B cell (primary cell): ENCODE measurements at regions not wholly inside any gene's neighbourhood (a gene's known extent, or its start where the extent isn't known, plus 50 kb on each side); places are given as distances from the start of the nearest gene placed in this dataset.

ENCODE experiments used
- ATAC-seq: fragments of 200-7000 bp; cut with Tn5 transposase; one replicate; pipeline ENCODE4 v1.10.0; 2021; ENCODE audit warnings: low read depth, mild to moderate bottlenecking, moderate number of reproducible peaks, moderate library complexity
- CTCF ChIA-PET: fragments of 350-600 bp; sonication (Branson Sonifier 250); formaldehyde crosslinking; loops from one replicate; lab custom pipeline; 2021; ENCODE audit warnings: antibody characterized with exemption, inconsistent platforms; lab: Charles Lee
- POLR2A ChIA-PET: fragments of 350-600 bp; sonication (Branson Sonifier 250); formaldehyde crosslinking; loops from one replicate; lab custom pipeline; 2021; ENCODE audit warnings: antibody characterized with exemption; lab: Charles Lee
- DNase-seq: peaks from one replicate; pipeline ENCODE4 v3.0.0; 2013
- H2AFZ ChIP-seq: 2 replicates; pipeline ENCODE4 v1.6.1; 2012; ENCODE audit warnings: mild to moderate bottlenecking, low read depth, low read length; ENCODE audit not compliant: insufficient read depth, poor library complexity, severe bottlenecking
- H3K27ac ChIP-seq, 2 donors: 1 replicate in 1 of 2; 2 replicates in 1 of 2; pipeline ENCODE4 v1.5.1; 2012 to 2013; ENCODE audit warnings: low read length in 2 of 2, mild to moderate bottlenecking in 2 of 2, moderate library complexity in 1 of 2
- H3K27me3 ChIP-seq, 4 experiments: fragments of 200-600 bp in 1 of 4; sonication (generic) in 1 of 4; replicated peaks in 1 of 4; 1 replicate in 2 of 4; 2 replicates in 2 of 4; pipeline versions ENCODE4 v1.6.1 to v1.7.0; 2013 to 2016; ENCODE audit warnings: low read length in 3 of 4, mild to moderate bottlenecking in 2 of 4, mixed read lengths in 1 of 4, moderate library complexity in 1 of 4; ENCODE audit not compliant: insufficient read depth in 4 of 4, control insufficient read depth in 3 of 4; ENCODE audit errors: control extremely low read depth in 1 of 4
- H3K36me3 ChIP-seq, 2 experiments: replicated peaks in 1 of 2; 1 replicate in 1 of 2; 2 replicates in 1 of 2; pipeline versions ENCODE4 v1.6.1 to v1.7.1; 2013; ENCODE audit warnings: low read length in 1 of 2; ENCODE audit not compliant: insufficient read depth in 2 of 2, control insufficient read depth in 1 of 2; ENCODE audit errors: control extremely low read depth in 1 of 2, extremely low read depth in 1 of 2
- H3K4me1 ChIP-seq, 2 donors: fragments of 200-600 bp in 1 of 2; sonication (generic) in 1 of 2; 1 replicate in 1 of 2; 2 replicates in 1 of 2; pipeline versions ENCODE4 v1.5.1 to v1.6.1; 2013 to 2017; ENCODE audit warnings: low read length in 2 of 2; ENCODE audit not compliant: control insufficient read depth in 2 of 2, insufficient read depth in 2 of 2
- H3K4me2 ChIP-seq: replicated peaks from 2 replicates; pipeline ENCODE3; 2012; ENCODE audit warnings: mild to moderate bottlenecking, low read depth, low read length; ENCODE audit not compliant: poor library complexity, severe bottlenecking
- H3K4me3 ChIP-seq, 5 experiments: fragments of 200-600 bp in 1 of 5; sonication (generic) in 1 of 5; 1 replicate in 3 of 5; 2 replicates in 2 of 5; pipeline versions ENCODE4 v1.5.1 to v1.7.0; 2011 to 2016; ENCODE audit warnings: low read length in 4 of 5, mild to moderate bottlenecking in 4 of 5, low read depth in 2 of 5, control low read depth in 1 of 5, moderate library complexity in 1 of 5; ENCODE audit not compliant: insufficient read depth in 1 of 5; ENCODE audit errors: control extremely low read depth in 1 of 5, extremely low read depth in 1 of 5
- H3K79me2 ChIP-seq: fragments of 200-600 bp; sonication (generic); one replicate; pipeline ENCODE4 v1.6.0; 2016; ENCODE audit warnings: low read length; ENCODE audit not compliant: control insufficient read depth, insufficient read depth
- H3K9ac ChIP-seq: fragments of 200-600 bp; sonication (generic); 2 replicates; pipeline ENCODE4 v1.6.1; 2017; ENCODE audit warnings: mild to moderate bottlenecking, low read length, moderate library complexity
- H3K9me3 ChIP-seq, 3 donors: one replicate each; pipeline versions ENCODE4 v1.6.1 to v1.7.1; 2013; ENCODE audit warnings: low read length in 2 of 3; ENCODE audit not compliant: control insufficient read depth in 2 of 3, insufficient read depth in 1 of 3; ENCODE audit errors: control extremely low read depth in 1 of 3
- H4K20me1 ChIP-seq: 2 replicates; pipeline ENCODE4 v1.6.0; 2012; ENCODE audit warnings: mild to moderate bottlenecking, low read length; ENCODE audit not compliant: insufficient read depth, control insufficient read depth, poor library complexity, severe bottlenecking
- H3K27ac Mint-ChIP-seq: one replicate; pipeline ENCODE4 v1.8.0; 2021; ENCODE audit warnings: mixed read lengths
- H3K27me3 Mint-ChIP-seq: one replicate; pipeline ENCODE4 v1.8.0; 2021; ENCODE audit warnings: mixed read lengths
- H3K4me1 Mint-ChIP-seq: one replicate; pipeline ENCODE4 v1.8.0; 2021; ENCODE audit warnings: mixed read lengths
- H3K4me3 Mint-ChIP-seq: one replicate; pipeline ENCODE4 v1.8.0; 2021; ENCODE audit warnings: mixed read lengths
- H3K9me3 Mint-ChIP-seq: one replicate; pipeline ENCODE4 v1.8.0; 2022; ENCODE audit warnings: mixed read lengths; ENCODE audit not compliant: insufficient read depth
- CTCF ChIP-seq: fragments of 200-600 bp; IDR thresholded peaks from one replicate; pipeline ENCODE4 v1.8.0; 2022; ENCODE audit warnings: antibody characterized with exemption, mild to moderate bottlenecking
- EZH2 ChIP-seq: IDR thresholded peaks from 2 replicates; pipeline ENCODE4 v1.6.1; 2012; ENCODE audit warnings: borderline replicate concordance, low read depth, mild to moderate bottlenecking, moderate library complexity, low read length; ENCODE audit not compliant: insufficient read depth, poor library complexity, severe bottlenecking
- WGBS: methylation state at CpG from one replicate; pipeline ENCODE4 v1.1.5; 2013; ENCODE audit warnings: missing lambda C conversion rate; ENCODE audit not compliant: insufficient coverage; 5-methylcytosine and 5-hydroxymethylcytosine counted together
- intact Hi-C: fragments of 100-400 bp; cut with micrococcal nuclease; formaldehyde crosslinking; loops from one replicate; pipeline ENCODE4 v1.10.0; 2022

GRCh38 chr6:126701676-126702560, 362.0 kb downstream of the CENPW start:
- ChIA-PET POLR2A (no interaction called here), CTCF (no interaction called here)
- DNase-seq (no peak), ATAC-seq (no peak)
- intact Hi-C loops = no loop called here
- Histone ChIP-seq H3K4me3 (no peak overlapping the region), H2AFZ (no peak overlapping the region), H3K9ac (no peak overlapping the region), H3K27me3 (no peaks in the 10 kb centered on the region), H3K4me2 (no peak overlapping the region), H3K27ac (no peak overlapping the region), H4K20me1 (no peaks in the 10 kb centered on the region), H3K4me1 (no peaks in the 10 kb centered on the region), H3K79me2 (no peaks in the 10 kb centered on the region), H3K36me3 (no peaks in the 10 kb centered on the region), H3K9me3 (no peaks in the 10 kb centered on the region)
- H3K4me3 Mint-ChIP-seq = no peak overlapping the region
- H3K4me1 Mint-ChIP-seq = no peaks in the 10 kb centered on the region
- WGBS = no CpG with 5 or more reads among the region's 5 CpGs
- TF ChIP-seq EZH2 (no peak), CTCF (no peak)
- H3K9me3 Mint-ChIP-seq = no peaks in the 10 kb centered on the region
- H3K27me3 Mint-ChIP-seq = no peaks in the 10 kb centered on the region
- no peak overlapping the region for H3K27ac Mint-ChIP-seq

GRCh38 chr6:126716032-126716431, 376.1 kb downstream of the CENPW start:
- intact Hi-C loops = no loop called here
- H3K36me3 ChIP-seq = no peaks in the 10 kb centered on the region
- no peak for ATAC-seq

More at GRCh38 chr6:126716032-126716431, 376.1 kb downstream of the CENPW start:
- TF ChIP-seq CTCF = no peak
- no peak for TF ChIP-seq EZH2
- Histone ChIP-seq H3K27ac (no peak overlapping the region), H3K4me2 (no peak overlapping the region), H3K4me3 (no peak overlapping the region), H3K4me1 (no peaks in the 10 kb centered on the region), H3K9ac (no peak overlapping the region), H3K27me3 (no peaks in the 10 kb centered on the region), H4K20me1 (no peaks in the 10 kb centered on the region), H3K9me3 (no peaks in the 10 kb centered on the region), H3K79me2 (no peaks in the 10 kb centered on the region), H2AFZ (no peak overlapping the region)
- Mint-ChIP-seq H3K4me1 (no peaks in the 10 kb centered on the region), H3K9me3 (no peaks in the 10 kb centered on the region), H3K4me3 (no peak overlapping the region), H3K27ac (no peak overlapping the region), H3K27me3 (no peaks in the 10 kb centered on the region)
- whole genome bisulfite sequencing = no CpG with 5 or more reads among the region's 2 CpGs
- ChIA-PET POLR2A (no interaction called here), CTCF (no interaction called here)
- no peak for DNase-seq
